ENCODE measurements at regions not wholly inside any gene's neighbourhood (a gene's known extent, or its start where the extent isn't known, plus 50 kb on each side); places are given as distances from the start of the nearest gene placed in this dataset.

GRCh38 chr1:90190523-90190922 is 195.6 kb downstream of the ZNF326 start:
- Histone ChIP-seq H3K27ac (ENCODE audit: insufficient read length, low read depth, low read length) (no peak overlapping the region), H3K79me2 (ENCODE audit: insufficient read depth, low read length) (no peaks in the 10 kb centered on the region), H3K9me3 (ENCODE audit: control insufficient read depth, low read depth, low read length) (no peaks in the 10 kb centered on the region), H2AK5ac (ENCODE audit: insufficient read length, low read length) (no peak overlapping the region), H3K18ac (ENCODE audit: insufficient read length, low read depth, low read length) (no peak overlapping the region), H4K5ac (ENCODE audit: insufficient read length, low read depth, low read length) (no peak overlapping the region), H3K23me2 (ENCODE audit: insufficient read length, low read depth, low read length, poor library complexity, severe bottlenecking) (no peaks in the 10 kb centered on the region), H3K27me3 (ENCODE audit: insufficient read depth, low read length) (no peaks in the 10 kb centered on the region), H3K56ac (ENCODE audit: insufficient read length, low read depth, low read length) (no peak overlapping the region), H3K4me1 (ENCODE audit: insufficient read depth, low read length) (no peaks in the 10 kb centered on the region), H3K14ac (ENCODE audit: insufficient read depth, low read length) (no peak overlapping the region), H2BK15ac (ENCODE audit: low read depth, low read length) (no peak overlapping the region), H2AFZ (ENCODE audit: low read length) (no peak overlapping the region), H2BK20ac (ENCODE audit: low read depth, low read length, poor library complexity, severe bottlenecking) (no peak overlapping the region), H3K4ac (ENCODE audit: low read depth, low read length) (no peak overlapping the region), H3K4me2 (ENCODE audit: insufficient read depth, insufficient read length, low read length) (no peak overlapping the region), H3K9ac (ENCODE audit: extremely low read depth, insufficient read length, low read length) (no peak overlapping the region), H2BK12ac (ENCODE audit: insufficient read length, low read depth, low read length) (no peak overlapping the region), H4K91ac (ENCODE audit: insufficient read length, low read depth, low read length) (no peak overlapping the region), H3K23ac (ENCODE audit: insufficient read length, low read depth, low read length) (no peak overlapping the region), H3K79me1 (ENCODE audit: insufficient read depth, low read depth, low read length, poor library complexity, severe bottlenecking) (no peaks in the 10 kb centered on the region), H3T11ph (ENCODE audit: low read length) (no peak overlapping the region), H2BK120ac (ENCODE audit: low read depth, low read length, poor library complexity, severe bottlenecking) (no peak overlapping the region), H2BK5ac (ENCODE audit: insufficient read length, low read length) (no peak overlapping the region), H4K8ac (replicated peaks; ENCODE audit: insufficient read length, low read depth, low read length) (no peak overlapping the region), H4K20me1 (ENCODE audit: control insufficient read depth, insufficient read depth, insufficient read length) (no peaks in the 10 kb centered on the region)
- Mint-ChIP-seq H3K27me3 (ENCODE audit: low read depth) (no peaks in the 10 kb centered on the region), H3K27ac (no peak overlapping the region), H3K4me1 (peaks cover 4 to 5% of the 10 kb centered on the region in 2 experiments; a peak in 3 of 4 replicates), H3K4me3 (no peak overlapping the region), H3K9me3 (peaks cover 0 to 2% of the 10 kb centered on the region in 2 experiments; a peak in 1 of 5 replicates), H3K36me3 (ENCODE audit: insufficient read depth in 1 of 3, low read depth in 3 of 3) (no peaks in the 10 kb centered on the region)
- DNase-seq, result no peak
- no peak for TF ChIP-seq CTCF (conservative IDR thresholded peaks at IDR 0.05)
